HTR-8/SVneo (cell line): ENCODE measurements at regions not wholly inside any gene's neighbourhood (a gene's known extent, or its start where the extent isn't known, plus 50 kb on each side); places are given as distances from the start of the nearest gene placed in this dataset.
A peak's percentile ranks its signal among the peaks of the same experiment; 100 is the strongest.
"Not testable (repeated sequence)": the region's sequence is repeated elsewhere in the genome, so short reads cannot be mapped to it uniquely, and the experiment has no call there.

Source experiments
- DNase-seq: peaks from one replicate; pipeline ENCODE4 v3.0.0; 2011; ENCODE audit warnings: low spot score, mixed read lengths; ENCODE audit not compliant: insufficient read length
- FAIRE-seq: peaks from 2 replicates; lab custom pipeline; 2011; peaks lifted over from hg19 to GRCh38; lab: Jason Lieb, UNC

DNA sequence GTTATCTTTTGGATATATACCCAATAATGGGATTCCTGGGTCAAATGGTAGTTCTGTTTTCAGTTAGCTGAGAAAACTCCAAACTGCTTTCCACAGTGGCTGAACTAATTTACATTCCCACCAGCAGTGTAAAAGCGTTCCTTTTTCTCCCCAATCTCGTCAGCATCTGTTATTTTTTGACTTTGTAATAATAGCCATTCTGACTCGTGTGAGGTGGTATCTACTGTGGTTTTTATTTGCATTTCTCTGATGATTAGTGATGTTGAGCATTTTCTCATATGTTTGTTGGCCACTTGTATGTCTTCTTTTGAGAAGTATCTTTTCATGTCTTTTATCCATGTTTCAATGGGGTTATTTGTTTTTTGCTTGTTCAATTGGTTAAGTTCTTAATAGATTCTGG lies 82.1 kb upstream of the ABCA1 start:
- FAIRE-seq: not testable (repeated sequence)

DNA sequence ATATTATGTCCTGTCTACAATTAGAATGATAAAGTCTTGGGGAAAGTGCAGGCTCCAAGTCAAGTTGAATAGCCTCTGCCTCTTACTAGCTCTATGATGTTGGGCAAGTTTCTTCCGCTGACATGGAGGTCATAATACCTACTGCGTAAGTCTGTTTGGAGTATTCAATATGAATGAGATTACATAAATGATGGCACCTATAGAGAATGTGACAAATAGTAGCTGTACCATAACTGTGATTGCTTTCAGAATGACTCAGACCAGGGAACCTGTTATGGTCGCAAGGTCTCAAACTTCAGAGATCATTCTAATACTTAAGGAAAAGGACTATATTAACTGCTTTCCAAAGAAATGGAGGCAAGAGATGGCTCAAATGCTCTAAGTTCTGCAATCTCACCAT lies 94.0 kb upstream of the ABCA1 start:
- FAIRE-seq (no peak), DNase-seq (no peak)

More for the DNA sequence above, 82.1 kb upstream of the ABCA1 start:
- not testable (repeated sequence) for DNase-seq

GRCh38 chr9:105022545-105022944 lies 94.6 kb upstream of the ABCA1 start:
- not testable (repeated sequence) for FAIRE-seq, DNase-seq

GRCh38 chr9:105023788-105024187 lies 95.8 kb upstream of the ABCA1 start:
- FAIRE-seq (no peak), DNase-seq (no peak)

GRCh38 chr9:105024529-105024928 lies 96.6 kb upstream of the ABCA1 start:
- FAIRE-seq: no peak

GRCh38 chr9:105026451-105026850 lies 98.5 kb upstream of the ABCA1 start:
- no peak for FAIRE-seq
- DNase-seq: no peak

More at GRCh38 chr9:105024529-105024928, 96.6 kb upstream of the ABCA1 start:
- DNase-seq: no peak

- no peak for DNase-seq
- FAIRE-seq: no peak
Observed at GRCh38 chr9:105027084-105027483, 99.1 kb upstream of the ABCA1 start.

GRCh38 chr9:105030285-105030684 lies 102.3 kb upstream of the ABCA1 start:
- no peak for FAIRE-seq
- DNase-seq: no peak

DNA sequence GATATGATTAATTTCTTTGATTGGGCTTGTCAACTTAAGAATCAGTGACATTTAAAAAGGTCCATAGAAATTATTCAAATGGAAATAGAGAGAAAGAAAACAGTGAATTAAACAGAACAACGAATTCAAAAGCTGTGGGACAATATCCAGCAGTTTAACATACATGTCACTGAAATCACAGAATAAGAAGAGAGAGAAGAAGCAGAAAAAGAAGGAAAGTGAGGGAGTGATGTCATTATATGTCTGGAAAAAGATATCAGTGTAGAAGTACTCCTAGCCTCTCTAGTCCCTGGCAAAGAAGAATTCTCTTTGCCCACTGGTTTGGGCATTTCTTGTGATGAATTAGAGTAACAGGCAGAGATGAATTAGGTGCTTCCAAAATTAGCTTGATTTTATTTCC lies 109.2 kb upstream of the ABCA1 start:
- FAIRE-seq (no peak), DNase-seq (no peak)

DNA sequence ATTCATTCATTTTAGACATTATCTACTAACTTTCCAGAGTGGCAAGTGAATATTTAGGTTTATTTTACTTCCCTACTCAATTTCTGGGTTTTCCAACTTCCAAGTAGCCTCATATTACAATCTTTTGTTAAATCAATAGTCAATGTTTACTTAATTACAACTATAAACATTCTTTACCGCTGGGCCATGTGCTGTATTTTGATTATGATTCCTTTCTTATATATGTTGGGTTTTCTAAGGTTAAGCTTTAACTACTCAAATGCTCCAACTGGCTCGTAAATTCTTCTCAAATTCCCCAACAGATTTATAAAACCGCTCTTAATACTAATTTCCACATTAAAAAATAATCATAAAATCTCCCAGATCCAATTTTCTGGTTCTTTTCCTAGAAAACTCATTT lies 110.1 kb upstream of the ABCA1 start:
- no peak for FAIRE-seq

GRCh38 chr9:105039175-105039799 lies 111.3 kb upstream of the ABCA1 start:
- FAIRE-seq: no peak

More for the DNA sequence above, 110.1 kb upstream of the ABCA1 start:
- DNase-seq: no peak

GRCh38 chr9:105043370-105043936 lies 115.5 kb upstream of the ABCA1 start:
- FAIRE-seq (no peak), DNase-seq (no peak)

More at GRCh38 chr9:105039175-105039799, 111.3 kb upstream of the ABCA1 start:
- no peak for DNase-seq

GRCh38 chr9:105044518-105044917 lies 116.6 kb upstream of the ABCA1 start:
- FAIRE-seq (no peak), DNase-seq (no peak)

DNA sequence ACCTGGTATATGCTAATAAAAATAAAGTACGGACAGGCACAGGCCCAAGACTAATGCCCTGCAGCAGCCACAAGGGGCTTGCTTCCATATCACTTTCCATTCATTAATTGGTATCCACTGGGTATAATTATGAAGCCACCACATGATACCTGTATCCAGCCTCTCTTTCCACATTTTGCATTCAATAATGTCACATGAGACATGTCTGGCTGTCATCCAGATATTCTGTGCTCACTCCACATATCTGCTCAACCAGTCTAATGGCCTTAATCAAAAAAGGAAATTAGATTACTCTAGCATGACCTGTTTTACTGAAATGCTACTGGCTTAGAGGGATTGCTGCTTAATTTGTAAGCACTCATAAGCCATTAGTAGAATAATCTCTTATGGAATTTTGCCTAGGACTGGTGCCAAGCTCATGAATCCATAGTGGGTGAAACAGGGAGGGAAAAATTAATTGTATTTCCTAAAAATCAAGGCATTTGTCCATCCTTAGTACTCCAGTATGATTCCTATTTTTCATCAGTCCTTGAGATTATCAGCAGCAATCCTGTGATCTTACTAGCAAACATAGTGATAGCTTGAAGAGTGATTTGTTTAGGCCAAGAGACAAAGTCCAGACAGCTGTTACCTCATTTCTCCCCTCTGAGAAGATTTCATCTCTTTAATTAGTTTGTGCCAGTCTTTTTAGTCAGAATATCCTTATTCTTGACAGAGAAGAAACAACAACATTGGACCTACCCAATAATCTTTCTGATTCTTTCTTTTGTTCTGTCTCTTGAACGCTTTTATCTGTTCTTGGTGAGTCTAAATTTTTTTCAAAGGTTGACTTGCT lies 119.2 kb upstream of the ABCA1 start:
- FAIRE-seq (no peak), DNase-seq (no peak)

- FAIRE-seq: no peak
- no peak for DNase-seq
Observed at GRCh38 chr9:105047742-105048041, 119.7 kb upstream of the ABCA1 start.

GRCh38 chr9:105048331-105048730 lies 120.4 kb upstream of the ABCA1 start:
- FAIRE-seq (no peak), DNase-seq (no peak)

- FAIRE-seq (no peak), DNase-seq (no peak)
Observed at GRCh38 chr9:105050296-105050695, 122.3 kb upstream of the ABCA1 start.

- DNase-seq (no peak), FAIRE-seq (no peak)
Observed at GRCh38 chr9:105051897-105052296, 123.9 kb upstream of the ABCA1 start.

GRCh38 chr9:105052346-105052745 lies 124.4 kb upstream of the ABCA1 start:
- DNase-seq (no peak), FAIRE-seq (no peak)

- no peak for FAIRE-seq
- DNase-seq: no peak
Observed at GRCh38 chr9:105053209-105053652, 125.3 kb upstream of the ABCA1 start.

GRCh38 chr9:105054491-105054890 lies 126.5 kb upstream of the ABCA1 start:
- FAIRE-seq (peak; percentile 71), DNase-seq (no peak)
